MCF 10A (cell line): ENCODE measurements at regions not wholly inside any gene's neighbourhood (a gene's known extent, or its start where the extent isn't known, plus 50 kb on each side); places are given as distances from the start of the nearest gene placed in this dataset.

Experiments used
- BruUV-seq: library from RNA; stranded (reverse); fragments of 400-500 nt; replicated peaks from 2 replicates; lab custom pipeline; 2021; lab: Mats Ljungman, UMichigan
- CTCF ChIA-PET: fragments of 300-600 bp; sonication (Branson Sonifier 250); formaldehyde crosslinking; extraction: SDS; loops from one replicate; lab custom pipeline; 2021; ENCODE audit warnings: antibody characterized with exemption, inconsistent platforms; lab: Yijun Ruan, JAX
- POLR2A ChIA-PET: fragments of 300-600, 350-650 bp; sonication (Branson Sonifier 250); formaldehyde crosslinking; extraction: SDS; loops from one replicate; lab custom pipeline; 2020; ENCODE audit warnings: antibody characterized with exemption, inconsistent platforms; lab: Yijun Ruan, JAX
- DNase-seq: peaks from one replicate; pipeline ENCODE4 v3.0.0-alpha.2; 2018; ENCODE audit not compliant: unreplicated experiment
- H3K27ac Mint-ChIP-seq: one replicate; pipeline ENCODE4 v1.8.0; 2022; ENCODE audit warnings: mild to moderate bottlenecking, low read depth, mixed read lengths; ENCODE audit not compliant: unreplicated experiment
- H3K27me3 Mint-ChIP-seq: one replicate; pipeline ENCODE4 v1.8.0; 2022; ENCODE audit warnings: mixed read lengths; ENCODE audit not compliant: insufficient read depth, unreplicated experiment
- H3K36me3 Mint-ChIP-seq: one replicate; pipeline ENCODE4 v1.8.0; 2022; ENCODE audit warnings: mild to moderate bottlenecking, moderate library complexity, mixed read lengths; ENCODE audit not compliant: insufficient read depth, unreplicated experiment
- H3K4me1 Mint-ChIP-seq: one replicate; pipeline ENCODE4 v1.8.0; 2022; ENCODE audit warnings: mixed read lengths; ENCODE audit not compliant: insufficient read depth, unreplicated experiment
- H3K4me3 Mint-ChIP-seq: one replicate; pipeline ENCODE4 v1.8.0; 2022; ENCODE audit warnings: mild to moderate bottlenecking, moderate library complexity, mixed read lengths; ENCODE audit not compliant: unreplicated experiment
- H3K9me3 Mint-ChIP-seq: one replicate; pipeline ENCODE4 v1.8.0; 2022; ENCODE audit warnings: mixed read lengths; ENCODE audit not compliant: unreplicated experiment
- CTCF ChIP-seq: fragments of 200-600 bp; IDR thresholded peaks from one replicate; pipeline ENCODE4 v1.8.0; 2022; ENCODE audit warnings: antibody characterized with exemption, mild to moderate bottlenecking; ENCODE audit not compliant: unreplicated experiment
- intact Hi-C: fragments of 100-400 bp; cut with micrococcal nuclease; formaldehyde crosslinking; loops from 2 replicates; pipeline ENCODE4 v1.14.1; 2022

- Mint-ChIP-seq H3K27me3 (no peaks in the 10 kb centered on the region), H3K4me3 (no peak overlapping the region), H3K27ac (no peak overlapping the region), H3K36me3 (no peaks in the 10 kb centered on the region), H3K4me1 (no peaks in the 10 kb centered on the region), H3K9me3 (no peaks in the 10 kb centered on the region)
- BruUV-seq, result no TSS peak
- ChIA-PET CTCF (no interaction called here), POLR2A (interaction anchor here (1.5 kb wide), 1 partner anchor 19 kb away, joined by 3 read pairs; no protein-coding TSS in a partner anchor)
- DNase-seq, result no peak
- intact Hi-C loops, result no loop called here
- TF ChIP-seq CTCF, result no peak
These were observed 205.1 kb downstream of the MACC1 start for GRCh38 chr7:20012100-20012499.

DNA sequence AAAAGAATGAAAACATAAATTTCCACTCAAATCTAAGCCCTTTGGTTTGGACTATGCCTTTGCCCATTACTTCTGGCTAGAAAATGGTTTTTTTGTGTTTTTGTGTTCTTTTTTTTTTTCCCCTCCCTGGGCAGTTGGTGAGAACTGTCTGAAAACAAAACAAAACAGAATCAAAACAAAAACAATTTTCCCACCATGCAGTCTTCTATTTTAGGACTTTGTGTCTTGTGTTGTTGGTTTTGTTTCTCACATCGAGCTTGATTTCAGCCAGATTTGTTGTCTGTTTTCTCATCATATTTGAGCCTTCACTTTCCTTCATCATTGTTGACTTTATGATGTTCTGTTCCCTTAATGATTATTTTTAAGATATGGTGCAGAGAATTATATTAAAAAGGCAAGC lies 206.3 kb downstream of the MACC1 start:
- no peaks in the 10 kb centered on the region for H3K4me1 Mint-ChIP-seq
- CTCF ChIA-PET, result no interaction called here
- no TSS peak for BruUV-seq
- TF ChIP-seq CTCF, result no peak
- no peaks in the 10 kb centered on the region for H3K27me3 Mint-ChIP-seq
- intact Hi-C loops, result no loop called here
- H3K9me3 Mint-ChIP-seq, result no peaks in the 10 kb centered on the region
- POLR2A ChIA-PET, result interaction anchor here (1.5 kb wide), 1 partner anchor 20 kb away, joined by 3 read pairs; no protein-coding TSS in a partner anchor
- H3K4me3 Mint-ChIP-seq, result no peak overlapping the region
- no peaks in the 10 kb centered on the region for H3K36me3 Mint-ChIP-seq
- no peak overlapping the region for H3K27ac Mint-ChIP-seq
- no peak for DNase-seq

DNA sequence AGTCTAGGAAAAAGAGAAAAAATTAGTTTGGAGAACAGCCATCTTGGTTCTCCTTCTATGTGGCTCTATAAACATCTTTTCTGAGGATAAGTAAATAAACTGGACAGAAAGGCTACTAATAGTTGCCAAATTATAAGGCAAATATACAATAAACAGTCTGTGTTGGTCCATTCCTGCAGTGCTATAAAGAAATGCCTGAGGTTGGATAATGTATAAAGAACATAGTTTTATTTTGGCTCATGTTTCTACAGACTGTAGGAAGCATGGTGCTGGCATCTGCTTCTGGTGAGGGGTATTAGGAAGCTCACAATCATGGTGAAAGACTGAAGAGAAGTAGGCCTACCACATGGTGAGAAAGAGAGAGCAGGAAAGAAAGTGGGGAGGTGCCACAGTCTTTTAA lies 209.7 kb downstream of the MACC1 start:
- H3K27ac Mint-ChIP-seq, result no peak overlapping the region
- POLR2A ChIA-PET, result no interaction called here
- intact Hi-C loops, result no loop called here

GRCh38 chr7:20005081-20005480 lies 212.1 kb downstream of the MACC1 start:
- Mint-ChIP-seq H3K4me1 (no peaks in the 10 kb centered on the region), H3K9me3 (no peaks in the 10 kb centered on the region), H3K27ac (no peak overlapping the region), H3K4me3 (no peak overlapping the region), H3K27me3 (no peaks in the 10 kb centered on the region), H3K36me3 (no peaks in the 10 kb centered on the region)
- intact Hi-C loops, result no loop called here
- BruUV-seq, result no TSS peak
- no peak for TF ChIP-seq CTCF
- DNase-seq, result no peak
- CTCF ChIA-PET, result interaction anchor here (0.7 kb wide), 1 partner anchor 16 kb away, joined by 3 read pairs; no protein-coding TSS in a partner anchor
- POLR2A ChIA-PET, result no interaction called here

More for the DNA sequence above, 209.7 kb downstream of the MACC1 start:
- Mint-ChIP-seq H3K27me3 (no peaks in the 10 kb centered on the region), H3K9me3 (no peaks in the 10 kb centered on the region), H3K4me3 (no peak overlapping the region), H3K36me3 (no peaks in the 10 kb centered on the region), H3K4me1 (no peaks in the 10 kb centered on the region)
- CTCF ChIA-PET, result no interaction called here
- no peak for TF ChIP-seq CTCF
- no peak for DNase-seq
- BruUV-seq, result no TSS peak
